ENCODE measurements at regions not wholly inside any gene's neighbourhood (a gene's known extent, or its start where the extent isn't known, plus 50 kb on each side); places are given as distances from the start of the nearest gene placed in this dataset.

GRCh38 chr4:110365761-110366160, 110.2 kb upstream of the ENPEP start:
- no peak for TF ChIP-seq CTCF (conservative IDR thresholded peaks at IDR 0.05; ENCODE audit: low read depth)
- ChIA-PET POLR2A (ENCODE audit: low non-redundant PET) (no interaction called here), CTCF (interaction anchor here (0.7 kb wide), 1 partner anchor 14 kb away, joined by 7 read pairs; no protein-coding TSS in a partner anchor)
- DNase-seq (ENCODE audit: low spot score): no peak
- H3K27ac ChIP-seq: no peak overlapping the region

GRCh38 chr4:110364911-110365520, 110.9 kb upstream of the ENPEP start:
- POLR2A ChIA-PET (ENCODE audit: low non-redundant PET): no interaction called here

GRCh38 chr4:110361921-110362320, 114.0 kb upstream of the ENPEP start:
- CTCF ChIA-PET: interaction anchor here (0.7 kb wide), 1 partner anchor 175 kb away, joined by 5 read pairs; no protein-coding TSS in a partner anchor
- no peak overlapping the region for H3K27ac ChIP-seq
- DNase-seq (ENCODE audit: low spot score): peak; percentile 21
- no peak for TF ChIP-seq CTCF (conservative IDR thresholded peaks at IDR 0.05; ENCODE audit: low read depth)
- POLR2A ChIA-PET (ENCODE audit: low non-redundant PET): no interaction called here

More at GRCh38 chr4:110364911-110365520, 110.9 kb upstream of the ENPEP start:
- no peak overlapping the region for H3K27ac ChIP-seq
- TF ChIP-seq CTCF (conservative IDR thresholded peaks at IDR 0.05; ENCODE audit: low read depth): no peak
- CTCF ChIA-PET: interaction anchor here (0.7 kb wide), 1 partner anchor 13 kb away, joined by 7 read pairs; no protein-coding TSS in a partner anchor
- no peak for DNase-seq (ENCODE audit: low spot score)

GRCh38 chr4:110359076-110359475, 116.9 kb upstream of the ENPEP start:
- no peak for TF ChIP-seq CTCF (conservative IDR thresholded peaks at IDR 0.05; ENCODE audit: low read depth)
- ChIA-PET CTCF (no interaction called here), POLR2A (ENCODE audit: low non-redundant PET) (no interaction called here)
- H3K27ac ChIP-seq: no peak overlapping the region
- no peak for DNase-seq (ENCODE audit: low spot score)

- H3K27ac ChIP-seq: no peak overlapping the region
- TF ChIP-seq CTCF (conservative IDR thresholded peaks at IDR 0.05; ENCODE audit: low read depth): no peak
- ChIA-PET CTCF (no interaction called here), POLR2A (ENCODE audit: low non-redundant PET) (no interaction called here)
- no peak for DNase-seq (ENCODE audit: low spot score)
Measured at GRCh38 chr4:110357521-110357920, 118.4 kb upstream of the ENPEP start.

- DNase-seq (ENCODE audit: low spot score): no peak
- no peak for TF ChIP-seq CTCF (conservative IDR thresholded peaks at IDR 0.05; ENCODE audit: low read depth)
- no peak overlapping the region for H3K27ac ChIP-seq
- POLR2A ChIA-PET (ENCODE audit: low non-redundant PET): no interaction called here
- CTCF ChIA-PET: interaction anchor here (0.5 to 1.2 kb wide), 2 partner anchors 10 to 514 kb away, joined by 4 to 5 read pairs; no protein-coding TSS in a partner anchor
Measured at GRCh38 chr4:110354460-110354859, 121.5 kb upstream of the ENPEP start.

Measured in RWPE1 (cell line).